ENCODE measurements at regions not wholly inside any gene's neighbourhood (a gene's known extent, or its start where the extent isn't known, plus 50 kb on each side); places are given as distances from the start of the nearest gene placed in this dataset.

GRCh38 chr3:7874116-7874515, 627.5 kb upstream of the LMCD1 start:
- TF ChIP-seq, protein P1, sequence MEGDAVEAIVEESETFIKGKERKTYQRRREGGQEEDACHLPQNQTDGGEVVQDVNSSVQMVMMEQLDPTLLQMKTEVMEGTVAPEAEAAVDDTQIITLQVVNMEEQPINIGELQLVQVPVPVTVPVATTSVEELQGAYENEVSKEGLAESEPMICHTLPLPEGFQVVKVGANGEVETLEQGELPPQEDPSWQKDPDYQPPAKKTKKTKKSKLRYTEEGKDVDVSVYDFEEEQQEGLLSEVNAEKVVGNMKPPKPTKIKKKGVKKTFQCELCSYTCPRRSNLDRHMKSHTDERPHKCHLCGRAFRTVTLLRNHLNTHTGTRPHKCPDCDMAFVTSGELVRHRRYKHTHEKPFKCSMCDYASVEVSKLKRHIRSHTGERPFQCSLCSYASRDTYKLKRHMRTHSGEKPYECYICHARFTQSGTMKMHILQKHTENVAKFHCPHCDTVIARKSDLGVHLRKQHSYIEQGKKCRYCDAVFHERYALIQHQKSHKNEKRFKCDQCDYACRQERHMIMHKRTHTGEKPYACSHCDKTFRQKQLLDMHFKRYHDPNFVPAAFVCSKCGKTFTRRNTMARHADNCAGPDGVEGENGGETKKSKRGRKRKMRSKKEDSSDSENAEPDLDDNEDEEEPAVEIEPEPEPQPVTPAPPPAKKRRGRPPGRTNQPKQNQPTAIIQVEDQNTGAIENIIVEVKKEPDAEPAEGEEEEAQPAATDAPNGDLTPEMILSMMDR (IDR thresholded peaks at IDR 0.05) = no peak
- no peaks in the 10 kb centered on the region for H3K9me3 ChIP-seq
- H3K4me3 ChIP-seq = no peak overlapping the region
- H3K36me3 ChIP-seq = no peaks in the 10 kb centered on the region
- ATAC-seq (no peak), DNase-seq (no peak)
- H3K27ac ChIP-seq = no peak overlapping the region
- H3K27me3 ChIP-seq (ENCODE audit: low read depth) = no peaks in the 10 kb centered on the region
- peaks cover 15% of the 10 kb centered on the region for H3K4me1 ChIP-seq
- intact Hi-C loops (cut with DNase I) = no loop called here

DNA sequence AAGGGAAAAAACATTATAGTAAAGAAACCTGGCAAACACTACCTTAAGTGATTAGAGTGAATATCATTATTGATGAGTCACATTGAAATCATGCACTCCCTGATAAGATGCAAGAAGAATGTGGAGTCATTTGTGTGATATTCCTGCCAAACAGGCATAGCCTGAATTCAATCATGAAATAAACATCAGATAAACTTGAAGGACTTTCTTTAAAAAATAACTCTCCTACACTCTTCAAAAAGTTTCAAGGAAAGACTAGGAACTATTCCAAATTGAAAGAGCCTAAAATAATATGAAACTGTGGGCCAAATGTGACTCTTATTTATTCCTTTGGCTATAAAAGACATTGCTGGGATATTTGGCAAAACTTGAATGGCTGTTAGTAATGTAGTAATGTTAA, 625.7 kb upstream of the LMCD1 start:
- Histone ChIP-seq H3K27me3 (ENCODE audit: low read depth) (no peaks in the 10 kb centered on the region), H3K27ac (no peak overlapping the region), H3K4me3 (no peak overlapping the region), H3K9me3 (no peaks in the 10 kb centered on the region), H3K36me3 (no peaks in the 10 kb centered on the region), H3K4me1 (peaks cover 15% of the 10 kb centered on the region)
- TF ChIP-seq, protein P1 (IDR thresholded peaks at IDR 0.05) = no peak
- DNase-seq (no peak), ATAC-seq (peak in 1 of 2 donors; percentile 80)
- intact Hi-C loops (cut with DNase I) = no loop called here

DNA sequence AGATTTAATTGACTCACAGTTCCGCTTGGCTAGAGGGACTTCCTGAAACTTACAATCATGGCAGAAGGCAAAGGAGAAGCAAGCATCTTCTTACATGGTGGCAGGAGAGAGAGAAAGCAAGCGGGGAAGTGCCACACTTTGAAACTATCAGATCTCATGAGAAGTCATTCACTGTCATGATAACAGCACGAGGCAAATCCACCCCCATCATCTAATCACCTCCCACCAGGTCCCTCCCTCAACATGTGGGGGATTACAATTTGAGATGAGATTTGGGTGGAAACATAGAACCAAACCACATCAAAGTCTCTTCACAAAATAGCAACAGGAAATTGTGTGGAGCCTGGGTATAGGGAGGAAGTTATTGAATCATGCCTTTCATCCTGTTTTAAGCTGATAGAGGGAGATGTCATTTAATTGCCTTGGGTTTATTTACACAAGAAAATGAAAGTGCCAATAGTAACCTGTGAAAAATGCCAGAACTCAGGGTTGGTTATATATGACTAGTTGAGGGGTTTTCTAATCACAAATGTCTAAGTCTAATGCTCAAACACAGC, 624.8 kb upstream of the LMCD1 start:
- DNase-seq (no peak), ATAC-seq (peak in 1 of 2 donors; percentile 13)
- H3K9me3 ChIP-seq = no peaks in the 10 kb centered on the region
- TF ChIP-seq, protein P1 (IDR thresholded peaks at IDR 0.05) = no peak
- intact Hi-C loops (cut with DNase I) = no loop called here
- H3K27ac ChIP-seq = no peak overlapping the region
- H3K27me3 ChIP-seq (ENCODE audit: low read depth) = no peaks in the 10 kb centered on the region
- peaks cover 15% of the 10 kb centered on the region for H3K4me1 ChIP-seq
- H3K4me3 ChIP-seq = no peak overlapping the region
- no peaks in the 10 kb centered on the region for H3K36me3 ChIP-seq

DNA sequence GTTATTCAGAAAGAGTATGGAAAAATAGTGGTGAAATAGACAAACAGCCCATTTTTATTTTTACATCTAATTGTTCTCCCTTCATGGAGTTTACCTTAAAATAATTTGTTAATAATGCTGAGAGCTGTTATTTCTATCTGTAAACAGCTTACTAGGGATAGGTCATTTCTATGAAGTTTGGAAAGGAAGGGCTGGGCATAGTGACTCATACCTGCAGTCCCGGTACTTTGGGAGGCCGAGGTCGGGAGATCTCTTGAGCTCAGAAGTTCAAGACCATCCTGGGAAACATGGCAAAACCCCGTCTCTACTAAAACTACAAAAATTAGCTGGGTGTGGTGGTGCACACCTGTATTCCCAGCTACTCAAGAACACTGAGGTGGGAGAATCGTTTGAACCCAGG, 624.3 kb upstream of the LMCD1 start:
- intact Hi-C loops (cut with DNase I) = no loop called here
- TF ChIP-seq, protein P1 (IDR thresholded peaks at IDR 0.05) = no peak
- Histone ChIP-seq H3K27me3 (ENCODE audit: low read depth) (no peaks in the 10 kb centered on the region), H3K4me1 (peaks cover 15% of the 10 kb centered on the region), H3K36me3 (no peaks in the 10 kb centered on the region), H3K4me3 (no peak overlapping the region), H3K9me3 (no peaks in the 10 kb centered on the region), H3K27ac (no peak overlapping the region)
- ATAC-seq = no peak
- no peak for DNase-seq

GRCh38 chr3:7879572-7879971, 622.1 kb upstream of the LMCD1 start:
- no peaks in the 10 kb centered on the region for H3K36me3 ChIP-seq
- DNase-seq (no peak), ATAC-seq (no peak)
- peaks cover 15% of the 10 kb centered on the region for H3K4me1 ChIP-seq
- H3K4me3 ChIP-seq = no peak overlapping the region
- TF ChIP-seq, protein P1 (IDR thresholded peaks at IDR 0.05) = no peak
- no peaks in the 10 kb centered on the region for H3K9me3 ChIP-seq
- no peaks in the 10 kb centered on the region for H3K27me3 ChIP-seq (ENCODE audit: low read depth)
- no peak overlapping the region for H3K27ac ChIP-seq
- intact Hi-C loops (cut with DNase I) = no loop called here

DNA sequence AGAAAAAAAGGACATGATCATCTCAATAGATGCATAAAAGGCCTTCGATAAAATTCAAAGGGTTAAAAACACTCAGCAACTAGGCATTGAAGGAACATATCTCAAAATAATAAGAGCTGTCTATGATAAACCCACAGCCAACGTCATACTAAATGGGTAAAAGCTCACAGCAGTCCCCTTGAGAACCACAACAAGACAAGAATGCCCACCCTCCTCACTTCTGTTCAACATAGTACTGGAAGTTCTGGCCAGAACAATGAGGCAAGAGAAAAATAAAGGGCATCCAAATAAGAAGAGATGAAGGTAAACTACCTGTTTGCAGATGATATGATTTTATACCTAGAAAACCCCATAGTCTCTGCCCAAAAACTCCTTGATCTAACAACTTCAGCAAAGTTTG, 619.7 kb upstream of the LMCD1 start:
- TF ChIP-seq, protein P1 (IDR thresholded peaks at IDR 0.05) = no peak
- no peaks in the 10 kb centered on the region for H3K9me3 ChIP-seq

More for the DNA sequence above, 619.7 kb upstream of the LMCD1 start:
- no peaks in the 10 kb centered on the region for H3K27me3 ChIP-seq (ENCODE audit: low read depth)
- H3K36me3 ChIP-seq = no peaks in the 10 kb centered on the region
- ATAC-seq (no peak), DNase-seq (no peak)
- intact Hi-C loops (cut with DNase I) = no loop called here
- no peak overlapping the region for H3K4me3 ChIP-seq
- no peak overlapping the region for H3K27ac ChIP-seq
- H3K4me1 ChIP-seq = peaks cover 1% of the 10 kb centered on the region

Measured in lower lobe of right lung (tissue), 2 donors.